ENCODE measurements at regions not wholly inside any gene's neighbourhood (a gene's known extent, or its start where the extent isn't known, plus 50 kb on each side); places are given as distances from the start of the nearest gene placed in this dataset.

- no peaks in the 10 kb centered on the region for H3K36me3 ChIP-seq
- no peak overlapping the region for H3K27ac ChIP-seq
- no peak overlapping the region for H3K4me2 ChIP-seq
- Mint-ChIP-seq H3K27ac (no peak overlapping the region), H3K4me3 (no peak overlapping the region), H3K9me3 (no peaks in the 10 kb centered on the region), H3K36me3 (no peaks in the 10 kb centered on the region), H3K27me3 (ENCODE audit: insufficient read depth, low read depth) (peaks cover 5% of the 10 kb centered on the region), H3K4me1 (peaks cover 13% of the 10 kb centered on the region)
- H3K9me3 ChIP-seq (ENCODE audit: low read depth), result no peaks in the 10 kb centered on the region
- TF ChIP-seq EZH2 (IDR thresholded peaks at IDR 0.05) (no peak), CTCF (IDR thresholded peaks at IDR 0.05) (no peak), EZH2phosphoT487 (IDR thresholded peaks at IDR 0.05) (no peak)
- H2AFZ ChIP-seq (replicated peaks), result no peak overlapping the region
- H3K79me2 ChIP-seq (ENCODE audit: low read depth), result no peaks in the 10 kb centered on the region
- DNase-seq (ENCODE audit: low spot score), result no peak
- H4K20me1 ChIP-seq (ENCODE audit: low read depth), result no peaks in the 10 kb centered on the region
- H3K4me3 ChIP-seq, result no peak overlapping the region
- H3K4me1 ChIP-seq, result no peaks in the 10 kb centered on the region
- no peaks in the 10 kb centered on the region for H3K27me3 ChIP-seq
- H3K9ac ChIP-seq, result no peak overlapping the region
- H3F3A ChIP-seq (ENCODE audit: low read depth), result no peaks in the 10 kb centered on the region
Observed at GRCh38 chr9:36778682-36779081, 206.0 kb downstream of the MELK start.

- H2AFZ ChIP-seq (replicated peaks), result no peak overlapping the region
- no peaks in the 10 kb centered on the region for H3K4me1 ChIP-seq
- H3K27me3 ChIP-seq, result no peaks in the 10 kb centered on the region
- no peaks in the 10 kb centered on the region for H4K20me1 ChIP-seq (ENCODE audit: low read depth)
- H3K4me2 ChIP-seq, result no peak overlapping the region
- H3K9me3 ChIP-seq (ENCODE audit: low read depth), result no peaks in the 10 kb centered on the region
- TF ChIP-seq EZH2 (IDR thresholded peaks at IDR 0.05) (no peak), EZH2phosphoT487 (IDR thresholded peaks at IDR 0.05) (no peak), CTCF (IDR thresholded peaks at IDR 0.05) (no peak)
- Mint-ChIP-seq H3K27me3 (ENCODE audit: insufficient read depth, low read depth) (peaks cover 6% of the 10 kb centered on the region), H3K36me3 (no peaks in the 10 kb centered on the region), H3K27ac (no peak overlapping the region), H3K9me3 (no peaks in the 10 kb centered on the region), H3K4me3 (no peak overlapping the region), H3K4me1 (peaks cover 13% of the 10 kb centered on the region)
- H3K9ac ChIP-seq, result no peak overlapping the region
- no peaks in the 10 kb centered on the region for H3K79me2 ChIP-seq (ENCODE audit: low read depth)
- H3F3A ChIP-seq (ENCODE audit: low read depth), result no peaks in the 10 kb centered on the region
- no peak overlapping the region for H3K27ac ChIP-seq
- H3K36me3 ChIP-seq, result no peaks in the 10 kb centered on the region
- DNase-seq (ENCODE audit: low spot score), result no peak
- H3K4me3 ChIP-seq, result no peak overlapping the region
Observed at GRCh38 chr9:36779582-36779981, 206.9 kb downstream of the MELK start.

GRCh38 chr9:36780186-36780585 lies 207.5 kb downstream of the MELK start:
- Histone ChIP-seq H3K4me1 (no peaks in the 10 kb centered on the region), H3K36me3 (no peaks in the 10 kb centered on the region), H3K9me3 (ENCODE audit: low read depth) (no peaks in the 10 kb centered on the region), H2AFZ (replicated peaks) (no peak overlapping the region), H3K27ac (no peak overlapping the region), H3F3A (ENCODE audit: low read depth) (no peaks in the 10 kb centered on the region), H3K9ac (no peak overlapping the region), H4K20me1 (ENCODE audit: low read depth) (no peaks in the 10 kb centered on the region), H3K4me2 (no peak overlapping the region), H3K79me2 (ENCODE audit: low read depth) (no peaks in the 10 kb centered on the region), H3K4me3 (no peak overlapping the region), H3K27me3 (no peaks in the 10 kb centered on the region)
- Mint-ChIP-seq H3K27me3 (ENCODE audit: insufficient read depth, low read depth) (peaks cover 3% of the 10 kb centered on the region), H3K4me3 (no peak overlapping the region), H3K36me3 (no peaks in the 10 kb centered on the region), H3K27ac (no peak overlapping the region), H3K4me1 (peaks cover 13% of the 10 kb centered on the region), H3K9me3 (no peaks in the 10 kb centered on the region)
- no peak for DNase-seq (ENCODE audit: low spot score)
- no peak for TF ChIP-seq EZH2 (IDR thresholded peaks at IDR 0.05)
- no peak for TF ChIP-seq EZH2phosphoT487 (IDR thresholded peaks at IDR 0.05)
- TF ChIP-seq CTCF (IDR thresholded peaks at IDR 0.05), result no peak

GRCh38 chr9:36781533-36781932 lies 208.8 kb downstream of the MELK start:
- no peak for TF ChIP-seq EZH2 (IDR thresholded peaks at IDR 0.05)
- TF ChIP-seq EZH2phosphoT487 (IDR thresholded peaks at IDR 0.05), result no peak
- TF ChIP-seq CTCF (IDR thresholded peaks at IDR 0.05), result no peak
- peaks cover 13% of the 10 kb centered on the region for H3K4me1 Mint-ChIP-seq

More at GRCh38 chr9:36781533-36781932, 208.8 kb downstream of the MELK start:
- no peaks in the 10 kb centered on the region for H3K79me2 ChIP-seq (ENCODE audit: low read depth)
- Mint-ChIP-seq H3K27ac (no peak overlapping the region), H3K9me3 (no peaks in the 10 kb centered on the region), H3K27me3 (ENCODE audit: insufficient read depth, low read depth) (peaks cover 4% of the 10 kb centered on the region), H3K4me3 (no peak overlapping the region), H3K36me3 (no peaks in the 10 kb centered on the region)
- H3F3A ChIP-seq (ENCODE audit: low read depth), result no peaks in the 10 kb centered on the region
- H3K27me3 ChIP-seq, result no peaks in the 10 kb centered on the region
- no peak overlapping the region for H3K9ac ChIP-seq
- H3K9me3 ChIP-seq (ENCODE audit: low read depth), result no peaks in the 10 kb centered on the region
- no peak overlapping the region for H2AFZ ChIP-seq (replicated peaks)
- H3K4me2 ChIP-seq, result no peak overlapping the region
- no peak overlapping the region for H3K27ac ChIP-seq
- no peak overlapping the region for H3K4me3 ChIP-seq
- H3K4me1 ChIP-seq, result no peaks in the 10 kb centered on the region
- H3K36me3 ChIP-seq, result no peaks in the 10 kb centered on the region
- H4K20me1 ChIP-seq (ENCODE audit: low read depth), result no peaks in the 10 kb centered on the region
- no peak for DNase-seq (ENCODE audit: low spot score)

Data from neural progenitor cell (in vitro differentiated cells).